K562 (cell line): ENCODE measurements at regions not wholly inside any gene's neighbourhood (a gene's known extent, or its start where the extent isn't known, plus 50 kb on each side); places are given as distances from the start of the nearest gene placed in this dataset.

ENCODE experiments used
- CC2D1A ChIP-seq: fragments of 450-650 bp; IDR thresholded peaks from 2 replicates; pipeline ENCODE4 v1.6.1; 2017; ENCODE audit warnings: mild to moderate bottlenecking
- E2F5 ChIP-seq: sonication (generic); formaldehyde crosslinking; IDR thresholded peaks from 2 replicates; pipeline ENCODE4 v1.8.0; 2022; ENCODE audit warnings: mild to moderate bottlenecking, missing genetic modification reagents
- FOXJ3 ChIP-seq: sonication (generic); formaldehyde crosslinking; IDR thresholded peaks from 2 replicates; pipeline ENCODE4 v1.4.0; 2020; ENCODE audit warnings: mild to moderate bottlenecking, missing genetic modification reagents
- GATAD2B ChIP-seq: fragments of 450-650 bp; IDR thresholded peaks from 2 replicates; pipeline ENCODE4 v1.6.1; 2017; ENCODE audit warnings: mild to moderate bottlenecking, borderline replicate concordance
- MYC ChIP-seq, 2 experiments: fragments of 250-450 bp in 1 of 2; sonication (Bioruptor Pico) in 1 of 2; IDR thresholded peaks; 2 replicates each; pipeline versions ENCODE4 v1.5.1 to v1.6.1; 2012 to 2021; ENCODE audit warnings: low read depth in 2 of 2, borderline replicate concordance in 1 of 2, improper control_type of control experiment in 1 of 2, low read length in 1 of 2, mild to moderate bottlenecking in 1 of 2, moderate library complexity in 1 of 2
- NFATC3 ChIP-seq: fragments of 450-650 bp; IDR thresholded peaks from 2 replicates; pipeline ENCODE4 v1.6.1; 2017; ENCODE audit warnings: mild to moderate bottlenecking
- POLR2A ChIP-seq: fragments of 450-650 bp; conservative IDR thresholded peaks from 2 replicates; pipeline ENCODE4 v1.6.1; 2016
- POLR2AphosphoS5 ChIP-seq: IDR thresholded peaks from 2 replicates; pipeline ENCODE4 v1.6.1; 2011; ENCODE audit warnings: mild to moderate bottlenecking, low read depth, low read length, moderate library complexity; ENCODE audit not compliant: control insufficient read depth, insufficient read depth
- RFX5 ChIP-seq: IDR thresholded peaks from 2 replicates; pipeline ENCODE4 v1.6.1; 2011; ENCODE audit warnings: low read depth, mild to moderate bottlenecking, improper control_type of control experiment, low read length
- SETDB1 ChIP-seq: IDR thresholded peaks from one replicate; pipeline ENCODE4 v1.6.1; 2012; ENCODE audit warnings: low read length, control low read depth, inconsistent platforms
- SUPT5H ChIP-seq: fragments of 450-650 bp; IDR thresholded peaks from 2 replicates; pipeline ENCODE4 v1.6.1; 2016
- ZNF175 ChIP-seq: fragments of 200-800 bp; sonication (Bioruptor generic); IDR thresholded peaks from 2 replicates; pipeline ENCODE4 v1.6.1; 2016; ENCODE audit warnings: low read depth, mild to moderate bottlenecking, missing genetic modification characterization, missing compliant biosample characterization
- TF ChIP-seq, protein P1 (sequence below), 3 experiments: IDR thresholded peaks in 2 of 3; conservative IDR thresholded peaks in 1 of 3; 2 replicates each; pipeline ENCODE4 v1.5.1; 2011 to 2012; ENCODE audit warnings: low read length in 3 of 3, mild to moderate bottlenecking in 3 of 3, control low read depth in 2 of 3, improper control_type of control experiment in 1 of 3, inconsistent platforms in 1 of 3, low read depth in 1 of 3, mixed read lengths in 1 of 3, moderate library complexity in 1 of 3; ENCODE audit not compliant: insufficient read depth in 2 of 3

DNA sequence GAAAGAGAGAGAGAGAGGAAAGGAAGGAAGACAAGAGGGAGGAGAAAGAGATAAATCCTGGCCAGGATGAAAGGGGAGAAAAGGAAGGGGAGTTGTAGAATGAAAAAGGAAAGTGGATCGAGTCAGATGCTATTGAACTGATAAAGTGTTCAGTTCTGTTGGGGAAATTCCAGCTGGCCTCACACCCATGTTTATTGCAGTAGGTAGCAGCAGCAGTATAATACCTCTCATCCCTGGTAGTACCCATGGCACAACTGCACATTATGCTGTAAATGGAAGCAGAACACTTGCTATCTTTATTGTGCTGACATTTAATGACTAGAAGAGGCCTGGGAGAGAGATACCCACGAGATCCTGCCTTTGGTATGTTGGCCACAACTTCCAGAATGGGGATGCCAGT lies 178.1 kb downstream of the EVX1 start:
- TF ChIP-seq CC2D1A (no peak), MYC (IDR thresholded peaks at IDR 0.05; ENCODE audit: low read depth, low read length) (no peak), MYC (CRISPR knock-in tag; IDR thresholded peaks at IDR 0.05; ENCODE audit: borderline replicate concordance, low read depth) (no peak), POLR2A (no peak), NFATC3 (no peak), POLR2AphosphoS5 (no peak), GATAD2B (no peak), FOXJ3 (CRISPR knock-in tag) (no peak), ZNF175 (CRISPR knock-in tag) (no peak), SUPT5H (no peak), RFX5 (no peak), E2F5 (CRISPR knock-in tag) (no peak), SETDB1 (no peak)
- TF ChIP-seq, protein P1, sequence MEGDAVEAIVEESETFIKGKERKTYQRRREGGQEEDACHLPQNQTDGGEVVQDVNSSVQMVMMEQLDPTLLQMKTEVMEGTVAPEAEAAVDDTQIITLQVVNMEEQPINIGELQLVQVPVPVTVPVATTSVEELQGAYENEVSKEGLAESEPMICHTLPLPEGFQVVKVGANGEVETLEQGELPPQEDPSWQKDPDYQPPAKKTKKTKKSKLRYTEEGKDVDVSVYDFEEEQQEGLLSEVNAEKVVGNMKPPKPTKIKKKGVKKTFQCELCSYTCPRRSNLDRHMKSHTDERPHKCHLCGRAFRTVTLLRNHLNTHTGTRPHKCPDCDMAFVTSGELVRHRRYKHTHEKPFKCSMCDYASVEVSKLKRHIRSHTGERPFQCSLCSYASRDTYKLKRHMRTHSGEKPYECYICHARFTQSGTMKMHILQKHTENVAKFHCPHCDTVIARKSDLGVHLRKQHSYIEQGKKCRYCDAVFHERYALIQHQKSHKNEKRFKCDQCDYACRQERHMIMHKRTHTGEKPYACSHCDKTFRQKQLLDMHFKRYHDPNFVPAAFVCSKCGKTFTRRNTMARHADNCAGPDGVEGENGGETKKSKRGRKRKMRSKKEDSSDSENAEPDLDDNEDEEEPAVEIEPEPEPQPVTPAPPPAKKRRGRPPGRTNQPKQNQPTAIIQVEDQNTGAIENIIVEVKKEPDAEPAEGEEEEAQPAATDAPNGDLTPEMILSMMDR (IDR thresholded peaks at IDR 0.05 in 2 of 3, conservative IDR thresholded peaks at IDR 0.05 in 1 of 3; ENCODE audit: insufficient read depth in 2 of 3, low read depth in 1 of 3, low read length in 3 of 3): no peak
